ENCODE measurements at regions not wholly inside any gene's neighbourhood (a gene's known extent, or its start where the extent isn't known, plus 50 kb on each side); places are given as distances from the start of the nearest gene placed in this dataset.

- TF ChIP-seq POLR2A (IDR thresholded peaks at IDR 0.05) (no peak), CTCF (IDR thresholded peaks at IDR 0.05) (no peak)
Observed at GRCh38 chr10:14412624-14413023, 81.9 kb upstream of the FRMD4A start.

All from lower leg skin (tissue), 3 donors.